HEK293 (cell line): ENCODE measurements at regions not wholly inside any gene's neighbourhood (a gene's known extent, or its start where the extent isn't known, plus 50 kb on each side); places are given as distances from the start of the nearest gene placed in this dataset.

ENCODE experiments used
- CTCF ChIP-seq: fragments of 450-650 bp; formaldehyde crosslinking; IDR thresholded peaks from 2 replicates; pipeline ENCODE4 v1.5.1; 2016; ENCODE audit warnings: missing biosample characterization, missing genetic modification characterization
- ZBTB1 ChIP-seq: fragments of 450-650 bp; formaldehyde crosslinking; IDR thresholded peaks from 2 replicates; pipeline ENCODE4 v1.5.1; 2016; ENCODE audit warnings: missing biosample characterization, missing genetic modification characterization
- ZFHX2 ChIP-seq: fragments of 450-650 bp; formaldehyde crosslinking; conservative IDR thresholded peaks from 2 replicates; pipeline ENCODE4 v1.5.1; 2016; ENCODE audit warnings: missing biosample characterization, missing genetic modification characterization
- ZNF19 ChIP-seq: fragments of 450-650 bp; formaldehyde crosslinking; IDR thresholded peaks from 2 replicates; pipeline ENCODE4; 2016; ENCODE audit warnings: missing biosample characterization, missing genetic modification characterization, low read depth

GRCh38 chr18:22630980-22631379, 213.3 kb upstream of the CTAGE1 start:
- TF ChIP-seq ZBTB1 (no peak), ZNF19 (tag by site-specific recombination) (no peak), ZFHX2 (no peak), CTCF (tag by site-specific recombination) (no peak)
